HCT116 (cell line): ENCODE measurements at regions not wholly inside any gene's neighbourhood (a gene's known extent, or its start where the extent isn't known, plus 50 kb on each side); places are given as distances from the start of the nearest gene placed in this dataset.

ENCODE experiments used
- ATAC-seq: fragments of 200-7000 bp; cut with Tn5 transposase; 2 replicates; pipeline ENCODE4 v1.9.1; 2020; ENCODE audit warnings: mild to moderate bottlenecking, moderate library complexity
- BruUV-seq: library from RNA; stranded (reverse); fragments of 400-500 nt; replicated peaks from 2 replicates; lab custom pipeline; 2021; lab: Mats Ljungman, UMichigan
- CTCF ChIA-PET: fragments of 300-600 bp; sonication (Branson Sonifier 250); formaldehyde crosslinking; loops from one replicate; lab custom pipeline; 2021; ENCODE audit warnings: antibody characterized with exemption; lab: Charles Lee
- POLR2A ChIA-PET: fragments of 300-600, 350-600 bp; sonication (Branson Sonifier 250); formaldehyde crosslinking; loops from one replicate; lab custom pipeline; 2021; ENCODE audit warnings: antibody characterized with exemption; lab: Charles Lee
- RAD21 ChIA-PET, 2 experiments: fragments of 300-600 bp; sonication (Branson Sonifier 250); formaldehyde crosslinking; loops; one replicate each; lab custom pipeline; 2023; ENCODE audit warnings: low total read pairs in 2 of 2; ENCODE audit not compliant: uncharacterized antibody in 2 of 2, unreplicated experiment in 2 of 2, low non-redundant PET in 1 of 2; lab: Charles Lee
- DNase-seq: peaks from one replicate; pipeline ENCODE4 v3.0.0-alpha.2; 2010; ENCODE audit warnings: low read depth, low spot score
- H2AFZ ChIP-seq: fragments of 200-600 bp; shearing (Covaris generic), sonication (generic); 2 replicates; pipeline ENCODE4 v1.6.1; 2017; ENCODE audit warnings: low read depth, mixed run types, mixed read lengths, antibody characterized with exemption, low read length; ENCODE audit not compliant: poor library complexity, severe bottlenecking
- H3K27ac ChIP-seq: 2 replicates; pipeline ENCODE4 v1.5.1; 2012; ENCODE audit warnings: low read depth, low read length
- H3K27me3 ChIP-seq: fragments of 200-600 bp; sonication (generic); 2 replicates; pipeline ENCODE4 v1.6.1; 2016; ENCODE audit warnings: mixed run types, low read length, mixed read lengths; ENCODE audit not compliant: insufficient read depth
- H3K36me3 ChIP-seq, 2 experiments: fragments of 200-500 bp in 1 of 2; fragments of 200-600 bp in 1 of 2; sonication (Bioruptor generic) in 1 of 2; sonication (generic) in 1 of 2; 2 replicates each; pipeline versions ENCODE4 v1.5.1 to v1.6.1; 2014 to 2016; ENCODE audit warnings: low read length in 2 of 2, inconsistent platforms in 1 of 2, mixed read lengths in 1 of 2, mixed run types in 1 of 2; ENCODE audit not compliant: insufficient read depth in 2 of 2, control insufficient read depth in 1 of 2
- H3K4me1 ChIP-seq, 2 experiments: fragments of 200-600 bp in 1 of 2; sonication (generic) in 1 of 2; 2 replicates each; pipeline versions ENCODE4 v1.5.1 to v1.6.1; 2012 to 2017; ENCODE audit warnings: low read length in 2 of 2, inconsistent platforms in 1 of 2, mild to moderate bottlenecking in 1 of 2, mixed read lengths in 1 of 2, mixed run types in 1 of 2, moderate library complexity in 1 of 2; ENCODE audit not compliant: insufficient read depth in 2 of 2, control insufficient read depth in 1 of 2
- H3K4me2 ChIP-seq: fragments of 200-600 bp; sonication (generic); 2 replicates; pipeline ENCODE4 v1.6.1; 2017; ENCODE audit warnings: mixed run types, low read length, mixed read lengths
- H3K4me3 ChIP-seq, 2 experiments: fragments of 200-600 bp in 1 of 2; sonication (generic) in 1 of 2; replicated peaks in 1 of 2; 2 replicates each; pipeline ENCODE4 v1.5.1; 2011 to 2016; ENCODE audit warnings: low read length in 2 of 2, control low read depth in 1 of 2, low read depth in 1 of 2, mild to moderate bottlenecking in 1 of 2, mixed read lengths in 1 of 2, mixed run types in 1 of 2
- H3K79me2 ChIP-seq: fragments of 200-600 bp; sonication (generic); 2 replicates; pipeline ENCODE4 v1.6.1; 2017; ENCODE audit warnings: mild to moderate bottlenecking, mixed run types, low read length, moderate library complexity, mixed read lengths; ENCODE audit not compliant: insufficient read depth
- H3K9ac ChIP-seq: fragments of 200-600 bp; sonication (generic); 2 replicates; pipeline ENCODE4 v1.6.1; 2016; ENCODE audit warnings: low read length, mixed read lengths
- H3K9me2 ChIP-seq: fragments of 200-600 bp; sonication (generic), shearing (Covaris generic); 2 replicates; pipeline ENCODE4 v1.6.1; 2017; ENCODE audit warnings: mixed run types, mild to moderate bottlenecking, moderate library complexity; ENCODE audit not compliant: insufficient read depth
- H3K9me3 ChIP-seq, 2 experiments: fragments of 200-500 bp in 1 of 2; fragments of 200-600 bp in 1 of 2; sonication (Bioruptor generic) in 1 of 2; sonication (generic) in 1 of 2; 2 replicates each; pipeline ENCODE4 v1.6.1; 2014 to 2017; ENCODE audit warnings: low read length in 2 of 2, mixed read lengths in 2 of 2, inconsistent platforms in 1 of 2, low read depth in 1 of 2, mild to moderate bottlenecking in 1 of 2, mixed run types in 1 of 2, moderate library complexity in 1 of 2; ENCODE audit not compliant: control insufficient read depth in 1 of 2, insufficient read depth in 1 of 2
- H4K20me1 ChIP-seq: fragments of 200-600 bp; sonication (generic), shearing (Covaris generic); 2 replicates; pipeline ENCODE4 v1.6.1; 2017; ENCODE audit warnings: mixed run types, mild to moderate bottlenecking, moderate library complexity; ENCODE audit not compliant: insufficient read depth
- ATF3 ChIP-seq: IDR thresholded peaks from 2 replicates; pipeline ENCODE4 v1.6.1; 2012
- CBX3 ChIP-seq: IDR thresholded peaks from 2 replicates; pipeline ENCODE4 v1.6.1; 2012; ENCODE audit warnings: low read depth
- CEBPB ChIP-seq: IDR thresholded peaks from 2 replicates; pipeline ENCODE4 v1.6.1; 2012; ENCODE audit warnings: low read depth
- EZH2 ChIP-seq: fragments of 200-600 bp; sonication (generic); IDR thresholded peaks from 2 replicates; pipeline ENCODE4 v1.6.1; 2017; ENCODE audit warnings: antibody characterized with exemption, mixed run types
- EZH2phosphoT487 ChIP-seq: fragments of 200-600 bp; IDR thresholded peaks from 2 replicates; pipeline ENCODE4 v1.6.1; 2018; ENCODE audit warnings: antibody characterized with exemption, borderline replicate concordance
- FOSL1 ChIP-seq: IDR thresholded peaks from 2 replicates; pipeline ENCODE4 v1.6.1; 2012; ENCODE audit warnings: low read depth
- JUND ChIP-seq: IDR thresholded peaks from 2 replicates; pipeline ENCODE4 v1.6.1; 2012
- POLR2AphosphoS5 ChIP-seq: IDR thresholded peaks from 2 replicates; pipeline ENCODE4 v1.6.1; 2011; ENCODE audit warnings: mild to moderate bottlenecking, low read depth, low read length, moderate library complexity
- RAD21 ChIP-seq: IDR thresholded peaks from 2 replicates; pipeline ENCODE4 v1.6.1; 2012; ENCODE audit warnings: low read depth, mild to moderate bottlenecking
- REST ChIP-seq: IDR thresholded peaks from 2 replicates; pipeline ENCODE4 v1.6.1; 2012; ENCODE audit warnings: low read depth
- SIN3A ChIP-seq: IDR thresholded peaks from 2 replicates; pipeline ENCODE4 v1.6.1; 2012; ENCODE audit warnings: low read depth
- YY1 ChIP-seq: IDR thresholded peaks from 2 replicates; pipeline ENCODE4 v1.6.1; 2011; ENCODE audit warnings: low read length, low read depth, moderate library complexity, mild to moderate bottlenecking; ENCODE audit not compliant: insufficient replicate concordance; ENCODE audit errors: extremely low read depth
- intact Hi-C: fragments of 100-400 bp; cut with micrococcal nuclease; formaldehyde crosslinking; loops from 2 replicates; pipeline ENCODE4 v1.10.0; 2022

GRCh38 chr1:118621839-118622238 lies 366.3 kb downstream of the TBX15 start:
- no peaks in the 10 kb centered on the region for H4K20me1 ChIP-seq
- H2AFZ ChIP-seq, result no peak overlapping the region
- CTCF ChIA-PET, result no interaction called here
- DNase-seq, result no peak
- intact Hi-C loops, result no loop called here
- no peaks in the 10 kb centered on the region for H3K9me2 ChIP-seq
- H3K27ac ChIP-seq, result no peak overlapping the region
- no peaks in the 10 kb centered on the region for H3K36me3 ChIP-seq
- POLR2A ChIA-PET, result no interaction called here
- no peak overlapping the region for H3K4me2 ChIP-seq
- TF ChIP-seq REST (no peak), RAD21 (no peak), ATF3 (no peak), POLR2AphosphoS5 (no peak), EZH2phosphoT487 (no peak), CBX3 (no peak), FOSL1 (no peak), SIN3A (no peak), JUND (no peak), EZH2 (no peak), YY1 (no peak), CEBPB (no peak)
- H3K79me2 ChIP-seq, result no peaks in the 10 kb centered on the region
- H3K9me3 ChIP-seq, result peaks cover 0 to 10% of the 10 kb centered on the region in 2 experiments; a peak in 2 of 4 replicates
- no peak for ATAC-seq
- BruUV-seq, result no TSS peak
- no peaks in the 10 kb centered on the region for H3K27me3 ChIP-seq
- no peaks in the 10 kb centered on the region for H3K4me1 ChIP-seq
- H3K9ac ChIP-seq, result no peak overlapping the region
- H3K4me3 ChIP-seq, result no peak overlapping the region
- RAD21 ChIA-PET, result no interaction called here
